H9 (cell line): ENCODE measurements at regions not wholly inside any gene's neighbourhood (a gene's known extent, or its start where the extent isn't known, plus 50 kb on each side); places are given as distances from the start of the nearest gene placed in this dataset.

ENCODE experiments used
- DNase-seq: peaks from one replicate; pipeline ENCODE4 v3.0.0-alpha.2; 2017
- H2AFZ ChIP-seq: one replicate; pipeline ENCODE4 v1.6.1; 2013; ENCODE audit warnings: mild to moderate bottlenecking, low read length, control low read depth, moderate library complexity
- H2AK5ac ChIP-seq: 2 replicates; pipeline ENCODE4 v1.6.1; 2013; ENCODE audit warnings: low read length, control low read depth, mixed read lengths; ENCODE audit not compliant: insufficient read length
- H2BK120ac ChIP-seq: one replicate; pipeline ENCODE4 v1.6.1; 2013; ENCODE audit warnings: low read depth, mild to moderate bottlenecking, low read length, control low read depth, inconsistent platforms; ENCODE audit not compliant: poor library complexity, severe bottlenecking
- H2BK12ac ChIP-seq: 2 replicates; pipeline ENCODE4 v1.6.1; 2013; ENCODE audit warnings: low read length, control low read depth, mixed read lengths, low read depth; ENCODE audit not compliant: insufficient read length
- H2BK15ac ChIP-seq: 2 replicates; pipeline ENCODE4 v1.6.1; 2013; ENCODE audit warnings: low read depth, low read length, control low read depth
- H2BK20ac ChIP-seq: one replicate; pipeline ENCODE4 v1.6.1; 2013; ENCODE audit warnings: low read depth, mild to moderate bottlenecking, low read length, control low read depth, inconsistent platforms; ENCODE audit not compliant: poor library complexity, severe bottlenecking
- H2BK5ac ChIP-seq: 2 replicates; pipeline ENCODE4 v1.6.1; 2013; ENCODE audit warnings: low read length, control low read depth, mixed read lengths; ENCODE audit not compliant: insufficient read length
- H3K14ac ChIP-seq: 2 replicates; pipeline ENCODE4 v1.6.1; 2013; ENCODE audit warnings: low read length, control low read depth; ENCODE audit not compliant: insufficient read depth
- H3K18ac ChIP-seq: 2 replicates; pipeline ENCODE4 v1.6.1; 2013; ENCODE audit warnings: low read depth, mild to moderate bottlenecking, mixed read lengths, low read length, control low read depth; ENCODE audit not compliant: insufficient read length
- H3K23ac ChIP-seq: 2 replicates; pipeline ENCODE4 v1.6.1; 2013; ENCODE audit warnings: low read length, control low read depth, mixed read lengths, low read depth; ENCODE audit not compliant: insufficient read length
- H3K23me2 ChIP-seq: 2 replicates; pipeline ENCODE4 v1.6.1; 2013; ENCODE audit warnings: low read depth, mild to moderate bottlenecking, mixed read lengths, low read length, control low read depth; ENCODE audit not compliant: insufficient read length, poor library complexity, severe bottlenecking
- H3K27ac ChIP-seq: 2 replicates; pipeline ENCODE4 v1.5.1; 2013; ENCODE audit warnings: low read length, control low read depth, mixed read lengths, low read depth; ENCODE audit not compliant: insufficient read length
- H3K27me3 ChIP-seq: 2 replicates; pipeline ENCODE4 v1.6.1; 2013; ENCODE audit warnings: low read length, control low read depth, inconsistent platforms; ENCODE audit not compliant: insufficient read depth
- H3K4ac ChIP-seq: 2 replicates; pipeline ENCODE4 v1.6.1; 2013; ENCODE audit warnings: low read depth, mild to moderate bottlenecking, control low read depth, inconsistent platforms, low read length, moderate library complexity
- H3K4me1 ChIP-seq: 2 replicates; pipeline ENCODE4 v1.6.1; 2013; ENCODE audit warnings: low read length, control low read depth, inconsistent platforms; ENCODE audit not compliant: insufficient read depth
- H3K4me2 ChIP-seq: 2 replicates; pipeline ENCODE4 v1.6.1; 2013; ENCODE audit warnings: low read length, control low read depth, mixed read lengths; ENCODE audit not compliant: insufficient read length, insufficient read depth
- H3K56ac ChIP-seq: 2 replicates; pipeline ENCODE4 v1.6.1; 2013; ENCODE audit warnings: low read depth, mild to moderate bottlenecking, mixed read lengths, low read length, control low read depth; ENCODE audit not compliant: insufficient read length
- H3K79me1 ChIP-seq: 2 replicates; pipeline ENCODE4 v1.6.1; 2013; ENCODE audit warnings: low read depth, mild to moderate bottlenecking, moderate library complexity, low read length, control low read depth, inconsistent platforms; ENCODE audit not compliant: insufficient read depth, poor library complexity, severe bottlenecking
- H3K79me2 ChIP-seq: 2 replicates; pipeline ENCODE4 v1.6.1; 2013; ENCODE audit warnings: low read length, control low read depth, inconsistent platforms; ENCODE audit not compliant: insufficient read depth
- H3K9ac ChIP-seq: 2 replicates; pipeline ENCODE4 v1.6.1; 2013; ENCODE audit warnings: low read length, control low read depth, mixed read lengths; ENCODE audit not compliant: insufficient read length; ENCODE audit errors: extremely low read depth
- H3K9me3 ChIP-seq: one replicate; pipeline ENCODE4 v1.6.1; 2013; ENCODE audit warnings: low read depth, low read length, inconsistent platforms; ENCODE audit not compliant: control insufficient read depth
- H3T11ph ChIP-seq: one replicate; pipeline ENCODE4 v1.6.1; 2013; ENCODE audit warnings: mild to moderate bottlenecking, low read length, control low read depth, inconsistent platforms
- H4K20me1 ChIP-seq: one replicate; pipeline ENCODE4 v1.6.1; 2013; ENCODE audit not compliant: control insufficient read depth, insufficient read length, insufficient read depth
- H4K5ac ChIP-seq: 2 replicates; pipeline ENCODE4 v1.6.1; 2013; ENCODE audit warnings: low read depth, mild to moderate bottlenecking, mixed read lengths, low read length, control low read depth; ENCODE audit not compliant: insufficient read length
- H4K8ac ChIP-seq: replicated peaks from 2 replicates; pipeline ENCODE4 v1.6.1; 2013; ENCODE audit warnings: low read length, control low read depth, mixed read lengths, low read depth; ENCODE audit not compliant: insufficient read length
- H4K91ac ChIP-seq: 2 replicates; pipeline ENCODE4 v1.6.1; 2013; ENCODE audit warnings: low read depth, mild to moderate bottlenecking, moderate library complexity, mixed read lengths, low read length, control low read depth; ENCODE audit not compliant: insufficient read length
- H3K27ac Mint-ChIP-seq, 3 experiments: 2 replicates in 2 of 3; 3 replicates in 1 of 3; pipeline ENCODE4 v1.8.0; 2020 to 2021; ENCODE audit warnings: mixed read lengths in 3 of 3, mild to moderate bottlenecking in 1 of 3, moderate library complexity in 1 of 3
- H3K27me3 Mint-ChIP-seq: 2 replicates; pipeline ENCODE4 v1.8.0; 2021; ENCODE audit warnings: low read depth, mild to moderate bottlenecking, moderate library complexity, mixed read lengths
- H3K36me3 Mint-ChIP-seq, 3 experiments: 2 replicates in 2 of 3; 3 replicates in 1 of 3; pipeline ENCODE4 v1.8.0; 2020 to 2021; ENCODE audit warnings: low read depth in 3 of 3, mixed read lengths in 3 of 3; ENCODE audit not compliant: insufficient read depth in 1 of 3
- H3K4me1 Mint-ChIP-seq, 2 experiments: 2 replicates each; pipeline ENCODE4 v1.8.0; 2020; ENCODE audit warnings: mixed read lengths in 2 of 2
- H3K4me3 Mint-ChIP-seq, 2 experiments: 2 replicates in 1 of 2; 3 replicates in 1 of 2; pipeline ENCODE4 v1.8.0; 2020 to 2021; ENCODE audit warnings: mild to moderate bottlenecking in 2 of 2, mixed read lengths in 2 of 2, moderate library complexity in 1 of 2
- H3K9me3 Mint-ChIP-seq, 2 experiments: 2 replicates in 1 of 2; 3 replicates in 1 of 2; pipeline ENCODE4 v1.8.0; 2020; ENCODE audit warnings: mild to moderate bottlenecking in 2 of 2, mixed read lengths in 2 of 2, moderate library complexity in 1 of 2
- CTCF ChIP-seq: fragments of 200-600 bp; sonication (generic); conservative IDR thresholded peaks from 3 replicates; pipeline ENCODE4 v1.8.0; 2021; ENCODE audit warnings: antibody characterized with exemption, mild to moderate bottlenecking
- WGBS: extraction: QIAGEN DNeasy Blood & Tissue Kit; methylation state at CpG from one replicate; pipeline ENCODE4 v1.1.7; 2013; ENCODE audit warnings: missing lambda C conversion rate, low lambda C conversion rate, mixed read lengths; ENCODE audit not compliant: insufficient read length; ENCODE audit errors: extremely low coverage; 5-methylcytosine and 5-hydroxymethylcytosine counted together

- H3K36me3 Mint-ChIP-seq = no peaks in the 10 kb centered on the region; a peak in 1 of 7 replicates
- no CpG with 5 or more reads among the region's 12 CpGs for WGBS
- Histone ChIP-seq H3K23ac (no peak overlapping the region), H2BK120ac (no peak overlapping the region), H3K27me3 (no peaks in the 10 kb centered on the region), H4K91ac (no peak overlapping the region), H3K14ac (no peak overlapping the region), H2BK15ac (no peak overlapping the region), H4K20me1 (no peaks in the 10 kb centered on the region), H4K8ac (no peak overlapping the region), H3K79me2 (no peaks in the 10 kb centered on the region), H4K5ac (no peak overlapping the region), H2BK20ac (no peak overlapping the region), H3K4me1 (no peaks in the 10 kb centered on the region), H3K9me3 (no peaks in the 10 kb centered on the region), H2BK12ac (no peak overlapping the region), H3K23me2 (no peaks in the 10 kb centered on the region), H3K4me2 (no peak overlapping the region), H3T11ph (no peak overlapping the region), H3K27ac (no peak overlapping the region), H2BK5ac (no peak overlapping the region), H3K9ac (no peak overlapping the region), H3K56ac (no peak overlapping the region), H2AK5ac (no peak overlapping the region), H3K4ac (no peak overlapping the region), H3K79me1 (no peaks in the 10 kb centered on the region), H3K18ac (no peak overlapping the region), H2AFZ (no peak overlapping the region)
- no peak for DNase-seq
- peaks cover 17% of the 10 kb centered on the region for H3K27me3 Mint-ChIP-seq
- H3K4me1 Mint-ChIP-seq = peaks cover 2 to 4% of the 10 kb centered on the region in 2 experiments; a peak in 3 of 4 replicates
- no peak overlapping the region for H3K4me3 Mint-ChIP-seq
- no peak for TF ChIP-seq CTCF
- H3K9me3 Mint-ChIP-seq = no peaks in the 10 kb centered on the region; a peak in 1 of 5 replicates
- H3K27ac Mint-ChIP-seq = no peak overlapping the region
Measured at GRCh38 chr16:85983064-85983463, 84.1 kb downstream of the IRF8 start.
